ENCODE measurements at regions not wholly inside any gene's neighbourhood (a gene's known extent, or its start where the extent isn't known, plus 50 kb on each side); places are given as distances from the start of the nearest gene placed in this dataset.
"Not testable (repeated sequence)": the region's sequence is repeated elsewhere in the genome, so short reads cannot be mapped to it uniquely, and the experiment has no call there.

- no peak for DNase-seq
Observed at GRCh38 chr2:77839102-77839501, 316.9 kb upstream of the LRRTM4 start.

GRCh38 chr2:77862120-77862519 lies 339.9 kb upstream of the LRRTM4 start:
- no peak for DNase-seq

GRCh38 chr2:77864426-77864825 lies 342.2 kb upstream of the LRRTM4 start:
- DNase-seq: no peak

- no peak for DNase-seq
Observed at GRCh38 chr2:77866661-77867060, 344.5 kb upstream of the LRRTM4 start.

GRCh38 chr2:77867146-77867545 lies 345.0 kb upstream of the LRRTM4 start:
- no peak for DNase-seq

- no peak for DNase-seq
Observed at GRCh38 chr2:77873506-77873905, 351.3 kb upstream of the LRRTM4 start.

- DNase-seq: not testable (repeated sequence)
Observed at GRCh38 chr2:77900211-77900610, 378.0 kb upstream of the LRRTM4 start.

GRCh38 chr2:77910136-77910535 lies 388.0 kb upstream of the LRRTM4 start:
- DNase-seq: no peak

- no peak for DNase-seq
Observed at GRCh38 chr2:77920838-77921366, 398.7 kb upstream of the LRRTM4 start.

GRCh38 chr2:77922567-77922966 lies 400.4 kb upstream of the LRRTM4 start:
- DNase-seq: no peak

GRCh38 chr2:77937366-77937765 lies 415.2 kb upstream of the LRRTM4 start:
- no peak for DNase-seq

- DNase-seq: no peak
Observed at GRCh38 chr2:77938462-77938861, 416.3 kb upstream of the LRRTM4 start.

GRCh38 chr2:77939370-77939769 lies 417.2 kb upstream of the LRRTM4 start:
- no peak for DNase-seq

GRCh38 chr2:77939801-77940200 lies 417.6 kb upstream of the LRRTM4 start:
- no peak for DNase-seq

- DNase-seq: no peak
Observed at GRCh38 chr2:77954931-77955330, 432.8 kb upstream of the LRRTM4 start.

- no peak for DNase-seq
Observed at GRCh38 chr2:77962943-77963342, 440.8 kb upstream of the LRRTM4 start.

GRCh38 chr2:77977471-77978063 lies 455.4 kb upstream of the LRRTM4 start:
- no peak for DNase-seq

- no peak for DNase-seq
Observed at GRCh38 chr2:77995161-77995560, 473.0 kb upstream of the LRRTM4 start.

GRCh38 chr2:77999376-77999775 lies 477.2 kb upstream of the LRRTM4 start:
- no peak for DNase-seq

GRCh38 chr2:78009289-78009688 lies 487.1 kb upstream of the LRRTM4 start:
- no peak for DNase-seq

- no peak for DNase-seq
Observed at GRCh38 chr2:78011251-78011650, 489.1 kb upstream of the LRRTM4 start.

GRCh38 chr2:78020491-78020890 lies 498.3 kb upstream of the LRRTM4 start:
- DNase-seq: no peak

- no peak for DNase-seq
Observed at GRCh38 chr2:78023356-78023755, 501.2 kb upstream of the LRRTM4 start.

GRCh38 chr2:78024996-78025395 lies 502.8 kb upstream of the LRRTM4 start:
- DNase-seq: no peak

GRCh38 chr2:78029392-78029995 lies 507.3 kb upstream of the LRRTM4 start:
- no peak for DNase-seq
